ENCODE measurements at regions not wholly inside any gene's neighbourhood (a gene's known extent, or its start where the extent isn't known, plus 50 kb on each side); places are given as distances from the start of the nearest gene placed in this dataset.

DNA sequence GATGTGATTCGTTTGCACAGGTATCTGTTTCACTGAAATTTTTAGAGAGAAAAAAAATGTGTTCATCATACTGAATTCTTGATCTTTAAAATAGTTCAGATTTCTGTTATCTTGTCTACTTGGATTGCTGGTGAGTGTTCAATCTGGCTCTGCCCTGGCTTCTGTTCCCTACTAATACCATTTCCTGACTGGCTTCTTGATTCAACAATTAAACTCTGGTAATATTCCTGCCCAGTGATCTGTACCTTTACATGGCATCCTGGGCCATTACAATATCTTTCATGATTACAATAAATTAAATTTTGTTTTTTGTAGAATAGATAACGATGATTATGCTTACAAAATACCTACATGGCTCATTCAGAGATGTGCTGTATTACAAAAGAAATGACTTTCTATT, 1388.0 kb upstream of the TENM3 start:
- TF ChIP-seq, protein P1, sequence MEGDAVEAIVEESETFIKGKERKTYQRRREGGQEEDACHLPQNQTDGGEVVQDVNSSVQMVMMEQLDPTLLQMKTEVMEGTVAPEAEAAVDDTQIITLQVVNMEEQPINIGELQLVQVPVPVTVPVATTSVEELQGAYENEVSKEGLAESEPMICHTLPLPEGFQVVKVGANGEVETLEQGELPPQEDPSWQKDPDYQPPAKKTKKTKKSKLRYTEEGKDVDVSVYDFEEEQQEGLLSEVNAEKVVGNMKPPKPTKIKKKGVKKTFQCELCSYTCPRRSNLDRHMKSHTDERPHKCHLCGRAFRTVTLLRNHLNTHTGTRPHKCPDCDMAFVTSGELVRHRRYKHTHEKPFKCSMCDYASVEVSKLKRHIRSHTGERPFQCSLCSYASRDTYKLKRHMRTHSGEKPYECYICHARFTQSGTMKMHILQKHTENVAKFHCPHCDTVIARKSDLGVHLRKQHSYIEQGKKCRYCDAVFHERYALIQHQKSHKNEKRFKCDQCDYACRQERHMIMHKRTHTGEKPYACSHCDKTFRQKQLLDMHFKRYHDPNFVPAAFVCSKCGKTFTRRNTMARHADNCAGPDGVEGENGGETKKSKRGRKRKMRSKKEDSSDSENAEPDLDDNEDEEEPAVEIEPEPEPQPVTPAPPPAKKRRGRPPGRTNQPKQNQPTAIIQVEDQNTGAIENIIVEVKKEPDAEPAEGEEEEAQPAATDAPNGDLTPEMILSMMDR (IDR thresholded peaks at IDR 0.05; ENCODE audit: low read depth, low read length) = no peak
- no peak for DNase-seq (ENCODE audit: extremely low read depth, low read depth)

DNA sequence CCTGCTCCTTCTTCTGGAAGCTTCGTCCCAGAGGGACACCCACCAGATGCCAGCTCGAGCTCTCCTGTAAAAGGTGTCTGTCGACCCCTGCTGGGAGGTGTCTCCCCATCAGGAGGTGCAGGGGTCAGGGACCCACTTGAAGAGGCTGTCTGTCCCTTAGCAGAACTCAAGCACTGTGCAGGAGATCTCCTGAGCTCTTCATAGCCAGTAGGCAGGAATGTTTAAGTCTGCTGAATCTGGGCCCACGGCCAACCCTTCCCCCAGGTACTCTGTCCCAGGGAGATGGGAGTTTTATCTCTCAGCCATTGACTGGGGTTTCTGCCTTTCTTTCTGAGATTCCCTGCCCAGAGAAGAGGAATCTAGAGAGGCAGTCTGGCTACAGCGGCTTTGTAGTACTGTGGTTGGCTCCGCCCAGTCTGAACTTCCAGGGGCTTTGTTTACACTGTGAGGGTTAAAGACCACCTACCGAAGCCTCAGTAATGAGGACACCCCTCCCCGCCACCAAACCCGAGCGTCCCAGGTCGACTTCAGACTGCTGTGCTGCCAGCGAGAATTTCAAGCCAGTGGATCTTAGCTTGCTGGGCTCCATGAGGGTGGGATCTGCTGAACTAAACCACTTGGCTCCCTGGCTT, 1383.0 kb upstream of the TENM3 start:
- DNase-seq (ENCODE audit: extremely low read depth, low read depth) = no peak
- TF ChIP-seq, protein P1 (IDR thresholded peaks at IDR 0.05; ENCODE audit: low read depth, low read length) = no peak

DNA sequence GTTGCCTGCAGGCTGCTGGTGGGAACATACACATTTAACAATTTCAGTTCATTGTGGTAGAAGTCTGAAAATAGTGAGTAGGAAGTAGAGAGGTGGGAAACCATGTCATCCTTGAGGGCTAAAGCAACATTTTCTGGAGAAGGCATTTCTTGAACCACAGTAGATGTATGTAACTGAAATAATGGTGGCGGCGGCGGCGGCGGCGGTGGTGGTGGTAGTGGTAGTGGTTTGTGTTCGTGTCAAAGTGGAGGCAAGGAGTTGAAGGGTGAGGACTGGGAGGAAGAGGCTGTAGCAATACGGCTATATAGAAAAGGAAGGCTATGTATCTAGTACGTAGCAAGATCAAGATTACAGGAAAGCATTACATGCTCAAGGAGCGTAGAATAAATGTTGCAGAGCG, 1381.6 kb upstream of the TENM3 start:
- TF ChIP-seq, protein P1 (IDR thresholded peaks at IDR 0.05; ENCODE audit: low read depth, low read length) = no peak
- DNase-seq (ENCODE audit: extremely low read depth, low read depth) = no peak

DNA sequence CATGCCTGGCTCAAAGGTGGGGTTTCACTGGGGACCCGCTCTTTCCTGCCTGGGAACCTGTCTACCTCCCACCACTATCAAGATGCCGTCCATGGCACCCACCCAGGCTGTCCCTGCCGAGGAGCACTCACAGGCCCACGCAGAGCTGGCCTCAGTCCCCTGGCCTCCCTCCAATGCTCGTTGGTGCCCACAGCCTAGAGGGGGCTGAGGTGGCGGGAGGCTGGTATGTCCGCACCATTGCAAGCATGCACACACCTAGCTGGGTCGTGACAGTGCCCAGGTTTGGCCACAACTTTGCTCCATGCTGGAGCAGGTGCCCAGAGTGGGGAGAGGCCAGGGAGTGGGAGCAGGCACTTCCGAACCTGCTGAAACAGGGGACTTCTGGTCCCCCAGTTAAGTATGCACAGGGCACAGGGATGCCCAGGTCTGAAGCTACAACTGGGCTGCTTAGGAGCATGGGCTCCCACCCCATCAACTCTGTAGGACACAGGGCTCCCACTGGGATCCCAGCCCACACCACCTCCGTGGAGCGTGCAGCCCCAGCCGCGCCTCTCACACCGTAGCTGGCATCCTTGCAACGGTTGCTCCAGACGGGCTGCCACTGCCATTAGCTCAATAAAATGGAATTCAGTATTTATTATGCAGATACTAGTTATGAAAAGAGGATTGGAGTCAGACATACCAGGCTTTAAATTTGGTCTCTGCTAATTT, 1376.1 kb upstream of the TENM3 start:
- TF ChIP-seq, protein P1 (IDR thresholded peaks at IDR 0.05; ENCODE audit: low read depth, low read length) = no peak
- DNase-seq (ENCODE audit: extremely low read depth, low read depth) = no peak

- no peak for DNase-seq (ENCODE audit: extremely low read depth, low read depth)
- TF ChIP-seq, protein P1 (IDR thresholded peaks at IDR 0.05; ENCODE audit: low read depth, low read length) = no peak
Measured at GRCh38 chr4:180870623-180871022, 1372.6 kb upstream of the TENM3 start.

GRCh38 chr4:180898305-180898704, 1344.9 kb upstream of the TENM3 start:
- DNase-seq (ENCODE audit: extremely low read depth, low read depth) = no peak
- TF ChIP-seq, protein P1 (IDR thresholded peaks at IDR 0.05; ENCODE audit: low read depth, low read length) = no peak

GRCh38 chr4:180900781-180901180, 1342.4 kb upstream of the TENM3 start:
- TF ChIP-seq, protein P1 (IDR thresholded peaks at IDR 0.05; ENCODE audit: low read depth, low read length) = no peak
- no peak for DNase-seq (ENCODE audit: extremely low read depth, low read depth)
